Sigmoid colon (tissue), 6 donors: ENCODE measurements at regions not wholly inside any gene's neighbourhood (a gene's known extent, or its start where the extent isn't known, plus 50 kb on each side); places are given as distances from the start of the nearest gene placed in this dataset.

Experiments used
- DNase-seq: peaks from one replicate; pipeline ENCODE4 v3.0.0-alpha.2; 2019
- H3K27ac ChIP-seq, 4 donors: fragments of 200-600 bp; sonication (generic); one replicate each; pipeline ENCODE4 v1.5.1; 2016 to 2019; ENCODE audit warnings: mild to moderate bottlenecking in 1 of 4
- H3K27me3 ChIP-seq, 3 donors: fragments of 200-600 bp; sonication (generic); one replicate each; pipeline ENCODE4 v1.5.1; 2019; ENCODE audit warnings: mild to moderate bottlenecking in 1 of 3
- H3K36me3 ChIP-seq, 4 donors: fragments of 200-600 bp; sonication (generic); one replicate each; pipeline ENCODE4 v1.5.1; 2016 to 2019
- H3K4me1 ChIP-seq, 4 donors: fragments of 200-600 bp; sonication (generic); one replicate each; pipeline ENCODE4 v1.5.1; 2017 to 2019
- H3K4me3 ChIP-seq, 4 donors: fragments of 200-600 bp; sonication (generic); one replicate each; pipeline ENCODE4 v1.5.1; 2017 to 2019; ENCODE audit warnings: mild to moderate bottlenecking in 2 of 4, moderate library complexity in 1 of 4
- H3K9me3 ChIP-seq, 4 donors: fragments of 200-600 bp in 3 of 4; sonication (generic) in 3 of 4; one replicate each; pipeline versions ENCODE4 v1.5.1 to v1.6.1; 2013 to 2019
- EP300 ChIP-seq, 4 donors: sonication (generic); formaldehyde crosslinking; IDR thresholded peaks; one replicate each; pipeline ENCODE4 v1.6.1; 2017; ENCODE audit warnings: antibody characterized with exemption in 4 of 4
- POLR2A ChIP-seq, 2 donors: fragments of 450-650 bp; IDR thresholded peaks; one replicate each; pipeline ENCODE4 v1.6.1; 2016; ENCODE audit warnings: antibody characterized with exemption in 2 of 2, mild to moderate bottlenecking in 2 of 2, moderate library complexity in 2 of 2
- POLR2AphosphoS5 ChIP-seq, 4 donors: sonication (generic); formaldehyde crosslinking; IDR thresholded peaks; one replicate each; pipeline ENCODE4 v1.6.1; 2017; ENCODE audit warnings: antibody characterized with exemption in 4 of 4
- WGBS, 2 donors: extraction: QIAGEN DNeasy Blood & Tissue Kit; methylation state at CpG; one replicate each; pipeline ENCODE4 v1.1.7; 2013; 5-methylcytosine and 5-hydroxymethylcytosine counted together
- intact Hi-C: fragments of 100-400 bp; cut with DNase I; formaldehyde crosslinking; loops from one replicate; pipeline ENCODE4 v1.15.1; 2023
- TF ChIP-seq, protein P1 (sequence below), 4 experiments: fragments of 450-650 bp in 3 of 4; fragments of 200-600 bp in 1 of 4; IDR thresholded peaks; one replicate each; pipeline ENCODE4 v1.5.1; 2016 to 2019; ENCODE audit warnings: antibody characterized with exemption in 4 of 4, mild to moderate bottlenecking in 3 of 4, moderate library complexity in 2 of 4
- donor health status: healthy with polysubstance abuse.
- donor health status: healthy.

DNA sequence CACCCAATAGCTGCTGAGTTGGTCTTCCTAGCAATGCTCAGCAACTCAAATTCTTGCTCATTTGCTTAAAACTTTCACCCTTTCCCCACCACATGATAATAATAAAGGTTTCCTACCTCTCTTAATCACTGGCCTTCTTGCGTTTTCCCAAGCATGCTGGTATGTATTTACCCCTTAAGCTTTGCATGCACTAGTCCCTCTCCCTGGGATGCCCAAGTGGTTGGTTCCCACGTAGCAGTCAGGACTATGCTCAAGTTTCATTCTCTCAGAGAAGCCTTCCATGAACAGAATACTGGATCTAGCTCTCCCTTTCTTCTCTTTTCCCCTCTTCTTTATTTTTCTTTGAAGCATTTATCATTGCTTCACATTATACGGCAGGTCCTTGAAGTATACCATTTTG, 108.8 kb downstream of the KBTBD8 start:
- Histone ChIP-seq H3K27me3 (no peaks in the 10 kb centered on the region), H3K4me1 (peaks cover 0 to 16% (median 11%) of the 10 kb centered on the region in 4 donors), H3K9me3 (no peaks in the 10 kb centered on the region), H3K27ac (no peak overlapping the region), H3K4me3 (no peak overlapping the region), H3K36me3 (no peaks in the 10 kb centered on the region)
- no peak for TF ChIP-seq POLR2AphosphoS5 (IDR thresholded peaks at IDR 0.05)
- no peak for TF ChIP-seq EP300 (IDR thresholded peaks at IDR 0.05)
- TF ChIP-seq, protein P1, sequence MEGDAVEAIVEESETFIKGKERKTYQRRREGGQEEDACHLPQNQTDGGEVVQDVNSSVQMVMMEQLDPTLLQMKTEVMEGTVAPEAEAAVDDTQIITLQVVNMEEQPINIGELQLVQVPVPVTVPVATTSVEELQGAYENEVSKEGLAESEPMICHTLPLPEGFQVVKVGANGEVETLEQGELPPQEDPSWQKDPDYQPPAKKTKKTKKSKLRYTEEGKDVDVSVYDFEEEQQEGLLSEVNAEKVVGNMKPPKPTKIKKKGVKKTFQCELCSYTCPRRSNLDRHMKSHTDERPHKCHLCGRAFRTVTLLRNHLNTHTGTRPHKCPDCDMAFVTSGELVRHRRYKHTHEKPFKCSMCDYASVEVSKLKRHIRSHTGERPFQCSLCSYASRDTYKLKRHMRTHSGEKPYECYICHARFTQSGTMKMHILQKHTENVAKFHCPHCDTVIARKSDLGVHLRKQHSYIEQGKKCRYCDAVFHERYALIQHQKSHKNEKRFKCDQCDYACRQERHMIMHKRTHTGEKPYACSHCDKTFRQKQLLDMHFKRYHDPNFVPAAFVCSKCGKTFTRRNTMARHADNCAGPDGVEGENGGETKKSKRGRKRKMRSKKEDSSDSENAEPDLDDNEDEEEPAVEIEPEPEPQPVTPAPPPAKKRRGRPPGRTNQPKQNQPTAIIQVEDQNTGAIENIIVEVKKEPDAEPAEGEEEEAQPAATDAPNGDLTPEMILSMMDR (IDR thresholded peaks at IDR 0.05): no peak
- no peak for TF ChIP-seq POLR2A (IDR thresholded peaks at IDR 0.05)
- 67 to 81% methylated on average over 3 of the region's 3 CpGs for WGBS, 2 donors
- intact Hi-C loops: no loop called here
- no peak for DNase-seq

DNA sequence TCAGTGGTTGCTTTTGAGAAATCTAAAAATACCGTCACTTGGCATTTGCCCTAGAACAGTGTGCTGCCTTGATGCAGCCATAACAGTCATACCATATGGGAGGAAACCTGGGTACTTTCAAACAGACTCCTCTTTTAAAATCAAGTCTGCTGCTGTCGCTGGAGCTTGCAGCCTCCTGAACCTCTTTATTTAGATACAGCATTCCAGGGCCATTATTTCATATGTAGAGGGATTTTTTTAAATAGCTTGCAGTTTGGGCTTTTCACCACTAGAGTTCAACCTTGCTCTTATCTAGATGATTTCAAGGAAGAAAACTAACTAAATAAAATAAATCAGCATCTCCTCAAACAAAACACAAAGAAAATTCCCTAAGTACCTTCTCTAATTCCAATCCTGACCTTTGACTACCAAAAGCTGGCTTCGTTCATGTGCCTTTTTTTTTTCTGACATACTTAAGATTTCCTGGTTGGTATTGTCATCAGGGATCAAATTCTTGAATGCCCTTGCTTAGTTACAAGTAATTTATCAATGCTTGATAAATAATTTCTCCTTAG, 111.6 kb downstream of the KBTBD8 start:
- TF ChIP-seq POLR2AphosphoS5 (IDR thresholded peaks at IDR 0.05) (peak; percentile 43 to 86 (median 76)), EP300 (IDR thresholded peaks at IDR 0.05) (peak in 3 of 4 donors; percentile 62 to 86 (median 86)), POLR2A (IDR thresholded peaks at IDR 0.05) (no peak)
- TF ChIP-seq, protein P1 (IDR thresholded peaks at IDR 0.05): peak in 2 of 4 experiments; percentile 46 to 49
- intact Hi-C loops: loop anchor here (5.0 to 10.0 kb wide), 2 partner anchors 135 to 1783 kb away; no protein-coding TSS in a partner anchor
- Histone ChIP-seq H3K36me3 (no peaks in the 10 kb centered on the region), H3K9me3 (no peaks in the 10 kb centered on the region), H3K27me3 (no peaks in the 10 kb centered on the region), H3K4me3 (no peak overlapping the region), H3K4me1 (peaks cover 0 to 16% (median 13%) of the 10 kb centered on the region in 4 donors), H3K27ac (peak overlapping the region in 2 of 4 donors; percentile 63 to 78)
- DNase-seq: peak; percentile 58
- WGBS, 2 donors: 27 to 33% methylated on average over 3 of the region's 3 CpGs

DNA sequence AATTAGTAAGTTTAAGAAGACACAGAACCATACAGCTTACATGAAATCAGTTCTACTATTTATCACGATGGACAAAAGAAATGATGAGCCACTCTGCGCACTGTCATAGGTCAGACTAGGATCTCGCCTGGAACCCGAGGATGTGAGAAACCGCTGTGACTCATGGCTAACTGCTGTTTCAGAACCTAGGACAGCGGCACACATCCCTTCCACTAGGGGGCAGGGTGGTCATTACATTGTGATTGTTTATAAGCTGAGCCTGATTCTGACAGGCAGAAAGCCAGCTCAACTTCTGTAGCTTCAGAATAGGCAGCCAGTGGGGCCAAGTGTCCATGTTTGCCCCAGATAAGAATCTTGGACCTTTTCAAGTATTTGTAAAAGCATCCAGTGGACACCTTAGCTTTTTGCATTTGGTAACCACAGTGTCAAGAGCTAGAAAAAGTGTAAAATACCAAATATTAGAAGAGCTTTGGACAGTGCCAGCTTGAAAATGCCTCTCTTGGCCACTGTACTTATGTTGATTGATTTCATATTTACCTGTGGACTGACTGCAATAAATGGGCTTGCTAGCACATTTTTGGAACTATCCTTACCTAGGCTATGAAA, 115.8 kb downstream of the KBTBD8 start:
- peaks cover 0 to 12% (median 12%) of the 10 kb centered on the region in 4 donors for H3K4me1 ChIP-seq
- no peaks in the 10 kb centered on the region for H3K36me3 ChIP-seq
- intact Hi-C loops: loop anchor here (5.0 to 10.0 kb wide), 2 partner anchors 139 to 1778 kb away; no protein-coding TSS in a partner anchor
- H3K9me3 ChIP-seq: no peaks in the 10 kb centered on the region
- DNase-seq: peak; percentile 81
- no peak overlapping the region for H3K4me3 ChIP-seq
- no peaks in the 10 kb centered on the region for H3K27me3 ChIP-seq
- TF ChIP-seq, protein P1 (IDR thresholded peaks at IDR 0.05): peak; percentile 72 to 85 (median 78)
- TF ChIP-seq POLR2AphosphoS5 (IDR thresholded peaks at IDR 0.05) (peak in 1 of 4 donors; percentile 30), EP300 (IDR thresholded peaks at IDR 0.05) (no peak)
- 3 to 9% methylated on average over 6 of the region's 6 CpGs for WGBS, 2 donors
- H3K27ac ChIP-seq: no peak overlapping the region

DNA sequence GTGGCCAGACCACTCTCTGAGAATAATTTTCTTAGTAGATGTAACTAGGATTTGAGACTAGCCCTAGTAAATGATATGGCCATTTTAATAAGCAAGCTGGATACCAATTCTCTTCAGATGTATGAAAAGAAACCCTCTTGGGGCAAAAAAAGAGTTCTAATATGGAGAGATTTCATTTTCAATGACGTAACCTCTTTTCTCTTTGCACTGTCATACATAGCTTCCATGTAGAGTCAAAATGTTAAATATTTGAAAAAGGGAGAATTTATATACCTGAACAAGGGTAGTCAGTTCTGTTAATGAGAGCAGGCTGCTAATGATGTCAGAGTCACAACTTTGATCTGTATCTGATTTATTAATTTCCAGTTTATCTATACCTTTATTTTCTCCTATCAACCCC, 120.0 kb downstream of the KBTBD8 start:
- peaks cover 0 to 3% (median 0%) of the 10 kb centered on the region in 4 donors for H3K4me1 ChIP-seq
- H3K27ac ChIP-seq: no peak overlapping the region
- DNase-seq: no peak
- H3K9me3 ChIP-seq: no peaks in the 10 kb centered on the region
- no peaks in the 10 kb centered on the region for H3K36me3 ChIP-seq
- no peak for TF ChIP-seq POLR2AphosphoS5 (IDR thresholded peaks at IDR 0.05)
- no peak for TF ChIP-seq POLR2A (IDR thresholded peaks at IDR 0.05)
- intact Hi-C loops: loop anchor here (10.0 kb wide), 1 partner anchor 143 kb away; no protein-coding TSS in a partner anchor
- no peaks in the 10 kb centered on the region for H3K27me3 ChIP-seq
- H3K4me3 ChIP-seq: no peak overlapping the region
- 88 to 97% methylated on average over 1 of the region's 1 CpG for WGBS, 2 donors

DNA sequence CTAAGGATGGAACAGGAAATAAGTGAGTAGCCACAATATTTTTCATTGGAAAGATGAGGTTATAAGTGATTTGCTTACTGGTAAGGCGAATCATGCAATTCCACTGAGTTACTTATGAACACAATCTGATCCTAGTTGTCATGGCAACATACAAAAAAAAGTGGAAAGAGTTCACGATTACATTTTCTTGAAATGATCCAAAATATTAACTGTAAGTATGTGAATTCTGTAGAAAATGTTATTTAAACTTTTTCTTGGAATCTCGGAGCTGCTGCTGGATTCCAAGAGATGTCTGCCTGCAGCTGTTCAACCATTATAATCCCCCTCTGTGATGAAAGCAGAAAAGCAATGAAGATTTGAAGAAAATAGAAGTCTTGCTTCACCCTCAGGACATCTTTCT, 120.5 kb downstream of the KBTBD8 start:
- no peaks in the 10 kb centered on the region for H3K27me3 ChIP-seq
- 56 to 72% methylated on average over 3 of the region's 3 CpGs for WGBS, 2 donors
- H3K9me3 ChIP-seq: no peaks in the 10 kb centered on the region
- H3K27ac ChIP-seq: no peak overlapping the region
- H3K4me1 ChIP-seq: peaks cover 0 to 3% (median 0%) of the 10 kb centered on the region in 4 donors
- H3K4me3 ChIP-seq: no peak overlapping the region
- H3K36me3 ChIP-seq: no peaks in the 10 kb centered on the region
- no peak for TF ChIP-seq POLR2AphosphoS5 (IDR thresholded peaks at IDR 0.05)
- TF ChIP-seq, protein P1 (IDR thresholded peaks at IDR 0.05): no peak
- TF ChIP-seq EP300 (IDR thresholded peaks at IDR 0.05): no peak
- no peak for TF ChIP-seq POLR2A (IDR thresholded peaks at IDR 0.05)
- DNase-seq: no peak
- intact Hi-C loops: loop anchor here (10.0 kb wide), 1 partner anchor 144 kb away; no protein-coding TSS in a partner anchor
